Trophoblast cell (in vitro differentiated cells and primary cell): ENCODE measurements at regions not wholly inside any gene's neighbourhood (a gene's known extent, or its start where the extent isn't known, plus 50 kb on each side); places are given as distances from the start of the nearest gene placed in this dataset.

Source experiments
- DNase-seq, 2 donors: peaks; one replicate each; pipeline ENCODE4 v3.0.0-alpha.2; 2016
- H2AFZ ChIP-seq: 2 replicates; pipeline ENCODE4 v1.6.1; 2013; ENCODE audit warnings: low read length, moderate library complexity, mild to moderate bottlenecking; ENCODE audit not compliant: insufficient read depth, poor library complexity
- H2AK5ac ChIP-seq: 2 replicates; pipeline ENCODE4 v1.6.1; 2013; ENCODE audit warnings: mild to moderate bottlenecking, low read length
- H2BK120ac ChIP-seq: 2 replicates; pipeline ENCODE4 v1.6.1; 2013; ENCODE audit warnings: low read length, mild to moderate bottlenecking, moderate library complexity; ENCODE audit not compliant: insufficient read depth, poor library complexity
- H2BK12ac ChIP-seq: 2 replicates; pipeline ENCODE4 v1.6.1; 2013; ENCODE audit warnings: mild to moderate bottlenecking, low read length, moderate library complexity
- H2BK5ac ChIP-seq: 2 replicates; pipeline ENCODE4 v1.6.1; 2013; ENCODE audit warnings: low read length, low read depth, moderate library complexity, mild to moderate bottlenecking; ENCODE audit not compliant: poor library complexity
- H3K14ac ChIP-seq: 2 replicates; pipeline ENCODE4 v1.6.1; 2013; ENCODE audit warnings: mild to moderate bottlenecking, low read length
- H3K18ac ChIP-seq: 2 replicates; pipeline ENCODE4 v1.6.1; 2013; ENCODE audit warnings: mild to moderate bottlenecking, low read length
- H3K23ac ChIP-seq: 2 replicates; pipeline ENCODE4 v1.6.1; 2013; ENCODE audit warnings: low read length
- H3K27ac ChIP-seq: 2 replicates; pipeline ENCODE4 v1.5.1; 2013; ENCODE audit warnings: low read depth, mild to moderate bottlenecking, inconsistent platforms, low read length, moderate library complexity
- H3K27me3 ChIP-seq: 2 replicates; pipeline ENCODE4 v1.6.1; 2013; ENCODE audit warnings: inconsistent platforms, mild to moderate bottlenecking, low read length, moderate library complexity; ENCODE audit not compliant: insufficient read depth
- H3K36me3 ChIP-seq, 2 experiments: 1 replicate in 1 of 2; 2 replicates in 1 of 2; pipeline ENCODE4 v1.6.1; 2013; ENCODE audit warnings: low read length in 2 of 2, mild to moderate bottlenecking in 2 of 2, moderate library complexity in 1 of 2; ENCODE audit not compliant: insufficient read depth in 2 of 2, control insufficient read depth in 1 of 2
- H3K4ac ChIP-seq: 2 replicates; pipeline ENCODE4 v1.6.1; 2013; ENCODE audit warnings: low read depth, mild to moderate bottlenecking, low read length, moderate library complexity
- H3K4me1 ChIP-seq, 2 experiments: 1 replicate in 1 of 2; 2 replicates in 1 of 2; pipeline ENCODE4 v1.6.1; 2013; ENCODE audit warnings: low read length in 2 of 2, mild to moderate bottlenecking in 2 of 2, moderate library complexity in 1 of 2; ENCODE audit not compliant: insufficient read depth in 2 of 2, control insufficient read depth in 1 of 2
- H3K4me2 ChIP-seq: 2 replicates; pipeline ENCODE4 v1.6.1; 2013; ENCODE audit warnings: inconsistent platforms, mild to moderate bottlenecking, low read length, moderate library complexity
- H3K4me3 ChIP-seq: 2 replicates; pipeline ENCODE4 v1.5.1; 2013; ENCODE audit warnings: mild to moderate bottlenecking, low read depth, low read length, inconsistent platforms
- H3K79me1 ChIP-seq: one replicate; pipeline ENCODE4 v1.6.1; 2013; ENCODE audit warnings: low read length
- H3K79me2 ChIP-seq: 2 replicates; pipeline ENCODE4 v1.6.1; 2013; ENCODE audit warnings: low read length, mild to moderate bottlenecking; ENCODE audit not compliant: control insufficient read depth, insufficient read depth, poor library complexity
- H3K9ac ChIP-seq: 2 replicates; pipeline ENCODE4 v1.6.1; 2013; ENCODE audit warnings: mild to moderate bottlenecking, low read length
- H3K9me3 ChIP-seq: 2 replicates; pipeline ENCODE4 v1.6.1; 2013; ENCODE audit warnings: low read depth, mild to moderate bottlenecking, control low read depth, inconsistent platforms, low read length; ENCODE audit not compliant: insufficient read depth
- H4K12ac ChIP-seq: 2 replicates; pipeline ENCODE4 v1.6.1; 2013; ENCODE audit warnings: low read depth, mild to moderate bottlenecking, low read length, moderate library complexity
- H4K8ac ChIP-seq: 2 replicates; pipeline ENCODE4 v1.6.1; 2013; ENCODE audit warnings: low read depth, mild to moderate bottlenecking, low read length, moderate library complexity
- H4K91ac ChIP-seq: one replicate; pipeline ENCODE4 v1.6.1; 2013; ENCODE audit warnings: low read depth, mild to moderate bottlenecking, low read length, moderate library complexity
- WGBS: extraction: QIAGEN DNeasy Blood & Tissue Kit; methylation state at CpG from one replicate; pipeline ENCODE4 v1.1.7; 2013; ENCODE audit warnings: missing lambda C conversion rate; ENCODE audit not compliant: insufficient read length, insufficient coverage; ENCODE audit errors: extremely low coverage; 5-methylcytosine and 5-hydroxymethylcytosine counted together

- H3K4me2 ChIP-seq = no peak overlapping the region
- no peak overlapping the region for H3K27ac ChIP-seq
- H3K9ac ChIP-seq = no peak overlapping the region
- H3K79me1 ChIP-seq = peaks cover 10% of the 10 kb centered on the region
- peak overlapping the region; percentile 26 for H2AK5ac ChIP-seq
- H3K23ac ChIP-seq = no peak overlapping the region
- no CpG with 5 or more reads among the region's 6 CpGs for WGBS
- H3K27me3 ChIP-seq = no peaks in the 10 kb centered on the region
- H2BK12ac ChIP-seq = peak overlapping the region; percentile 27
- H3K18ac ChIP-seq = no peak overlapping the region
- no peak overlapping the region for H4K12ac ChIP-seq
- H2BK5ac ChIP-seq = no peak overlapping the region
- no peaks in the 10 kb centered on the region for H3K36me3 ChIP-seq
- peak overlapping the region; percentile 30 for H2AFZ ChIP-seq
- no peak overlapping the region for H3K14ac ChIP-seq
- H3K79me2 ChIP-seq = peaks cover 3% of the 10 kb centered on the region
- H4K8ac ChIP-seq = no peak overlapping the region
- H3K4ac ChIP-seq = no peak overlapping the region
- no peak overlapping the region for H2BK120ac ChIP-seq
- peaks cover 4 to 5% of the 10 kb centered on the region in 2 experiments for H3K4me1 ChIP-seq
- no peak overlapping the region for H4K91ac ChIP-seq
- H3K9me3 ChIP-seq = no peaks in the 10 kb centered on the region
- H3K4me3 ChIP-seq = no peak overlapping the region
- DNase-seq = peak in 1 of 2 donors; percentile 76
Observed at GRCh38 chr2:64769392-64770044, 115.8 kb upstream of the SERTAD2 start.

GRCh38 chr2:64770137-64770780 is 116.5 kb upstream of the SERTAD2 start:
- Histone ChIP-seq H2AK5ac (peak overlapping the region; percentile 26), H3K27me3 (no peaks in the 10 kb centered on the region), H2BK12ac (peak overlapping the region; percentile 27), H3K79me1 (peaks cover 10% of the 10 kb centered on the region), H3K27ac (no peak overlapping the region), H3K23ac (no peak overlapping the region), H3K4me1 (peaks cover 4 to 5% of the 10 kb centered on the region in 2 experiments), H3K14ac (no peak overlapping the region), H4K91ac (no peak overlapping the region), H2BK5ac (no peak overlapping the region), H3K4me3 (no peak overlapping the region), H3K79me2 (peaks cover 3% of the 10 kb centered on the region), H2BK120ac (no peak overlapping the region), H4K8ac (no peak overlapping the region), H3K9me3 (no peaks in the 10 kb centered on the region), H3K36me3 (no peaks in the 10 kb centered on the region), H2AFZ (peak overlapping the region; percentile 30), H3K4ac (no peak overlapping the region), H3K18ac (no peak overlapping the region), H3K4me2 (no peak overlapping the region), H4K12ac (no peak overlapping the region), H3K9ac (no peak overlapping the region)
- WGBS = no CpG with 5 or more reads among the region's 2 CpGs
- no peak for DNase-seq

GRCh38 chr2:64770781-64771334 is 117.1 kb upstream of the SERTAD2 start:
- DNase-seq = peak in 1 of 2 donors; percentile 37
- Histone ChIP-seq H3K14ac (no peak overlapping the region), H4K8ac (no peak overlapping the region), H3K4me1 (peaks cover 4 to 5% of the 10 kb centered on the region in 2 experiments), H3K9me3 (no peaks in the 10 kb centered on the region), H2AFZ (no peak overlapping the region), H3K23ac (no peak overlapping the region), H3K18ac (no peak overlapping the region), H3K4ac (no peak overlapping the region), H3K4me3 (no peak overlapping the region), H3K27ac (no peak overlapping the region), H2BK12ac (no peak overlapping the region), H4K91ac (no peak overlapping the region), H2AK5ac (no peak overlapping the region), H3K36me3 (no peaks in the 10 kb centered on the region), H2BK5ac (no peak overlapping the region), H3K79me1 (peaks cover 10% of the 10 kb centered on the region), H3K9ac (no peak overlapping the region), H2BK120ac (no peak overlapping the region), H3K79me2 (peaks cover 3% of the 10 kb centered on the region), H4K12ac (no peak overlapping the region), H3K27me3 (no peaks in the 10 kb centered on the region), H3K4me2 (no peak overlapping the region)
- no CpG with 5 or more reads among the region's 5 CpGs for WGBS

- Histone ChIP-seq H2BK5ac (no peak overlapping the region), H3K4me1 (peaks cover 4 to 5% of the 10 kb centered on the region in 2 experiments), H4K8ac (no peak overlapping the region), H3K4ac (no peak overlapping the region), H3K4me2 (no peak overlapping the region), H3K79me1 (peaks cover 10% of the 10 kb centered on the region), H2BK120ac (no peak overlapping the region), H3K18ac (no peak overlapping the region), H3K9ac (no peak overlapping the region), H4K91ac (no peak overlapping the region), H3K27me3 (no peaks in the 10 kb centered on the region), H3K14ac (no peak overlapping the region), H2AK5ac (no peak overlapping the region), H3K27ac (no peak overlapping the region), H4K12ac (no peak overlapping the region), H2BK12ac (no peak overlapping the region), H3K9me3 (no peaks in the 10 kb centered on the region), H3K23ac (no peak overlapping the region), H3K36me3 (no peaks in the 10 kb centered on the region), H2AFZ (no peak overlapping the region), H3K79me2 (peaks cover 3% of the 10 kb centered on the region), H3K4me3 (no peak overlapping the region)
- no CpG with 5 or more reads among the region's 1 CpG for WGBS
- DNase-seq = no peak
Observed at GRCh38 chr2:64771737-64772136, 118.0 kb upstream of the SERTAD2 start.
